ENCODE measurements at regions not wholly inside any gene's neighbourhood (a gene's known extent, or its start where the extent isn't known, plus 50 kb on each side); places are given as distances from the start of the nearest gene placed in this dataset.
"Not testable (repeated sequence)": the region's sequence is repeated elsewhere in the genome, so short reads cannot be mapped to it uniquely, and the experiment has no call there.

GRCh38 chr9:99478469-99479027 is 256.5 kb downstream of the SEC61B start:
- no peak for DNase-seq (ENCODE audit: low read depth in 2 of 2)

- DNase-seq (ENCODE audit: low read depth in 2 of 2) = no peak
Observed at GRCh38 chr9:99479929-99480328, 257.8 kb downstream of the SEC61B start.

DNA sequence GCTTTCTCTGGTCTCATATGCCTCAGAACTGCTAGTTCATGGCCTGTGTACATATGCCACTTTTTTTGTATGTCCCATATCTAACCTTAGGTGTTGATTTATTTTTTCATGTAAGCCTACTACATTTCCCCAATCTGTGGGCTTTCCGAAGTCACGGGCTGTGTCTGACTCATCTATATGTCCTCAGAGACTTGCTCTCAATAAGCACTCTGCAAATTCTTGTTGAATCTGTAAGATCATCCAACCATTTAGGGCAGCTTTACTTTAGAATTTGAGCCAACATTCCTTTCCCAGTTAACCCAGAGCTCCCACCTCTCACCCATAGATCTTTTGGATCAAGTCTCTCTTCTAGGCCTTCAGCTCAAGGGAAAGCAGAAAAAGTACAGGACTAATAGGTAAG is 263.4 kb downstream of the SEC61B start:
- DNase-seq (ENCODE audit: low read depth in 2 of 2) = no peak

DNA sequence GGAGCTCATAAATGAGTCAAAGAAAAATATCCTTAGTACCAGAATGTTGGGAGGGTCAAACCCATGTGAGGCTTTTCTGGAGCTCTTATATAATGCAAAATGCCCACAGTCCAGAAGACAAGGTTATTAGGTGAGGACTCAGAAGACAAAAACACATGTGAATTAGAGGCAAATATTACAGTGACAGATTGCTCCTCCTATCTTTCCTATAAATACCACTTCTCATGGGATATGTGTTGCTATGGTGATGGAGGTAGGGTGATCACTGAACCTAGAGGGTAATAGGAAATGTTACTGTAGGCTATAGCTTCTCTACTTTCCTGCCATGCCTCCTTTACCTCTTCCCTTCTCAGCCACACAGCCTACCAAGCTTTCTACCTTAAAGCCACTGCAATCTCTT is 264.6 kb downstream of the SEC61B start:
- no peak for DNase-seq (ENCODE audit: low read depth in 2 of 2)

- no peak for DNase-seq (ENCODE audit: low read depth in 2 of 2)
Observed at GRCh38 chr9:99488131-99489059, 266.3 kb downstream of the SEC61B start.

DNA sequence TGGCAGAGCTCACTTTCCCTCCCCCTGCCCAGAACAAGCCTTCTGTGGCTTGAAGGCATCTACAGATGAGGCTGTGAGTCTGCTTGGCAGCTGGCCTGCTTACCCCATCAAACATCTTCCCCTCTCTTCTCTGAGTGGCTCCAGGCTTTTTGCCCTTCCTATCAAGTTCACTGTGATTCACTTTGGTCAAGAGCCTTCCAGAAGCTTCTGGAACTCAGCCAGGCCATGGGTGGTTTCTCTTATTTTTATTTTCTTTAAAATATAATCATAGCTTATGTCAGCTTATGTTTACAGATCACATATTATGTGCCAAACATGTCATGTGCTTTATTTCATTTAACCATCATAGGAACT is 267.0 kb downstream of the SEC61B start:
- DNase-seq (ENCODE audit: low read depth in 2 of 2) = no peak

DNA sequence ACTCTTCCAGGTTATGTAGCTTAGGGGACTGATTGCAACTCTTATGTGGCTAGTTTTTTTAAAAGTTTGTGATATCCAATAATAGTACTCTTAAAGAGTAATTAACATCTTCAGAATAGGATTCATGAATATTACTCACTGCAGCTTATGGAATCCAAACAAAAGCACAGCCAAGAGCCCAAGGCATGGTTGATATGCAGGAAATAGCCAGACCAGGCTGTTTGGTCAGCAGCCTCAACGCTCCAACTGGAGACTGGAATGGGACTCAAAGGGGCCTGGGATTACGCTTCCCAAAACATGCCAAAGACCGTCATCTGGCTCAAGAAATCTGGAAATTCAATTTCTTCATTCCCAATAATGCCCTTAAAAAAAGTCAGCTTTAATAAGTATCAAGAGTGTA is 268.6 kb downstream of the SEC61B start:
- DNase-seq (ENCODE audit: low read depth in 2 of 2) = no peak

- DNase-seq (ENCODE audit: low read depth in 2 of 2) = no peak
Observed at GRCh38 chr9:99491408-99492158, 269.5 kb downstream of the SEC61B start.

DNA sequence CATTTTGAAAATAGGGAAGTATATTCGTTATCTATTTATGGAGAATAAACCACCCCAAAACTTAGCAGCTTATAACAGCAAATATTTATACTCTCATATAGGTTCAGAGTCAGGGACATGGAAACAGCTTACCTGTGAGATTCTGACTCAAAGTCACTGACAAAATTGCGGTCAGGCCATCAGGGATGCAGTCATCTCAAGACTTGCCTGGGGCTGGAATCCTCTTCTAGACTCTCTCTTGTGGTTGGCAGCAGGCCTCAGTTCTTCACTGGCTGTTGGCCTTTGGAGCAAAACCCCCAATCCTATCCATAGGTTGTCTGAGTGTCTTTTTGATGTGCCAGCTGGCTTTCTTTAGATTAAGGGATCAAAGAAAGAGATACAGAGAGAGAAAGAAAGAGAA is 275.6 kb downstream of the SEC61B start:
- DNase-seq (ENCODE audit: low read depth in 2 of 2) = no peak

DNA sequence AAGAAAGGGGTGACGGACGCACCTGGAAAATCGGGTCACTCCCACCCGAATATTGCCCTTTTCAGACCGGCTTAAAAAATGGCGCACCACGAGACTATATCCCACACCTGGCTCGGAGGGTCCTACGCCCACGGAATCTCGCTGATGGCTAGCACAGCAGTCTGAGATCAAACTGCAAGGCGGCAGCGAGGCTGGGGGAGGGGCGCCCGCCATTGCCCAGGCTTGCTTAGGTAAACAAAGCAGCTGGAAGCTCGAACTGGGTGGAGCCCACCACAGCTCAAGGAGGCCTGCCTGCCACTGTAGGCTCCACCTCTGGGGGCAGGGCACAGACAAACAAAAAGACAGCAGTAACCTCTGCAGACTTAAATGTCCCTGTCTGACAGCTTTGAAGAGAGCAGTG is 276.9 kb downstream of the SEC61B start:
- DNase-seq (ENCODE audit: low read depth in 2 of 2) = not testable (repeated sequence)

GRCh38 chr9:99505936-99506335 is 283.9 kb downstream of the SEC61B start:
- DNase-seq (ENCODE audit: low read depth in 2 of 2) = no peak

- DNase-seq (ENCODE audit: low read depth in 2 of 2) = no peak
Observed at GRCh38 chr9:99506747-99507348, 284.8 kb downstream of the SEC61B start.

DNA sequence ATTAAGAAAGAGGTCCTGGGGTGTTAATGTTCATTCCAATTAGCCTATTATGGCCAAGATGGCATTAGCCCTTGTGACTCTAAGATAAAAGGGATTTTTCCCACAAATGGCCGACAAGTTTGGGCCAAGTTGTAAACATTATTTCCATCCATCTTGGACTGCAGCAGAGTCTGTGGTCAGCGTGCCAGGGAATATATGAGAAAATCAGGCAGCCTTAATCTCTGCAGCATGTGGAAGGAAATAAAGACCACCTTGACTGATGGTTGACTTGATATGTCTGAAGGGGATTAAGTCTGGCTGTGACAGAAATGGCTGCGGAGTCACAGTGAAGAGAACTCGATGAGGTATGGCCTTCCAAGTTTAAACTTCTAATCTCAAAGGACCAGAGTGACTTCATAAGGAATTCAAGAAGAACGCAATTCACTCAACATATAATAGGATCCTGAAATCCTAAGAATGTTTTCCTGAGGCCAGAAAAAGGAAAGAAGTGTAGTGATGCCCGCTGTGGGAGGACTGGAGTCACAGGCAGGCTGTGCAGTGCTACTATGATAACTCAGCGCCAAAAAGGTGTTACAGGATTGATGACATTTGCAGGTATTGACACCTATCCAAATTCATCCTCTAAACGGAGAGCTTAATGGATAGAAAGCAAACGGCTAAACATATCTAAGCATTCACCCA is 287.1 kb downstream of the SEC61B start:
- no peak for DNase-seq (ENCODE audit: low read depth in 2 of 2)

GRCh38 chr9:99509900-99510535 is 287.9 kb downstream of the SEC61B start:
- DNase-seq (ENCODE audit: low read depth in 2 of 2) = no peak

DNA sequence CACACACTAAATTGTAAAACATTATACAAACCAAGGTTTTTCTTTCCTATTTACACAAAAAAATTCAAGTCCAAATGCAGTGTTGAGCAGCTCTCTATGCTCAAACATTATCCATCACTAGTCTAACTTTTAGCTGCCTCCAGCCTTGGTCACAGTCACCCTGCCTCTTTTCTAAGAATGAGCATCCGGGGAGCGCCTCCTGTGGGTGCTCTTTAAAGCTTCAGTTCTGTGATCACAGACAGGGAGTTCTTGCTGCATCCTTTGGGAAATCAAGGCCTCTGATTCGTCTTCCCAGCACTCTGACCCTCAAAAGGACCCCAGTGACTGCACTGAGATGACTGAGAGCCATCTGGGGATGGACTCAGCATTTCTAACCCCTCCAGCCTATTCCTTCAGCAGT is 289.6 kb downstream of the SEC61B start:
- no peak for DNase-seq (ENCODE audit: low read depth in 2 of 2)

- DNase-seq (ENCODE audit: low read depth in 2 of 2) = no peak
Observed at GRCh38 chr9:99513441-99514112, 291.5 kb downstream of the SEC61B start.

- no peak for DNase-seq (ENCODE audit: low read depth in 2 of 2)
Observed at GRCh38 chr9:99515093-99515492, 293.0 kb downstream of the SEC61B start.

DNA sequence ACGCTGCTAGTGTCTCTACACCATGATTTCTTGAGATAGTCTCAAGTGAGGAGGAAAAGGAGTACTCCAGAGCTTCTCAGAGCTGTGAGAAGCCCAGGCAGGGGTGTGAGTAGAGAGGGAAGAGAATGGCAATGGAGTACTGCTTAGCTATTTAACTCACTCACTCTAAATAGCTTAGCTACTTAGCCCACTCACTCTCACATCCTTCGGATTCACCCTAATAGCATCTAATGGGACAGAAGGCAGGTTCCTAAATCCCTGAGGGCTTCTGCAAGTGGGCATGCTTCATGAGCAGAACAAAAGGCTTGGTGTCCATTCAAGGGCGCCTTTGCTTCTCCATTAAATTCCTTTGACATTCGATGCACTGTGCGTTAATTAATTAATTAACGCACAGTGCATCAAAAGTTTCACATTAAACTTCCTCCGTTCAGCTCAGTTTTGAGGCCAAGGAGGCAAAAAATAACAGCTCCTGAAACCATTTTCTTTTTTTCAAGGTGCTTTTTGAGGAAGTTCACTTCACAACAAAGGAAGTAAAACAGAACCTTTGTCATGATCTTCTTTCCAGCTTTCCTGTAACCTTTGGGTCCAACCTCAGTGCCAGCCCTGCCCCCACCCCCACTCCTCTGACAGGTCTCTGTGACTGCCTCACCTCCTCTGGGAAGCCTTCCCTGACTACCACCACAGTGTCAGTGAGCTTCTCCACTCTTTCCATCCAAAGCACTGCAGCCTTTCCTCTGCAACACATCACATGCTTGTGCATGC is 294.0 kb downstream of the SEC61B start:
- no peak for DNase-seq (ENCODE audit: low read depth in 2 of 2)

- DNase-seq (ENCODE audit: low read depth in 2 of 2) = no peak
Observed at GRCh38 chr9:99516657-99517049, 294.6 kb downstream of the SEC61B start.

DNA sequence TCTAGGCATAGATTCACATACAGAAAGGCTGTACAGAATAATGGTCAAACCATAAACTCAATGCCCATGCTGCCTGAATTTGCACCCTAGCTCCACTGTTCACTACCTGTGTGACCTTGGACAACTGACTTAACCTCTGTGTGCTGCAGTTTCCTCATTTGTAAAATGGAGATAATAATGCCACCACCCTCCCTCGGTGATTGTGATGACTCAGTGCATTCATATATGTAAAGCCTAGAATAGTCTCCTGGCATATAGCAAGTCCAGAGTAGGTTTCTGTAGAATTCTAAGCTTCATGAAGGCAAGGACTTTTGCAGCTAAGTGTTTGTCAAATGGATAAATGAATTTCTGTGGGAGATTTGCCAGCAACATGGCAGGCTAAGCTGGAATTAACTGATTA is 297.8 kb upstream of the NR4A3 start:
- DNase-seq (ENCODE audit: low read depth in 2 of 2) = no peak
